ENCODE measurements at regions not wholly inside any gene's neighbourhood (a gene's known extent, or its start where the extent isn't known, plus 50 kb on each side); places are given as distances from the start of the nearest gene placed in this dataset.

- no peaks in the 10 kb centered on the region for H3K4me1 ChIP-seq (ENCODE audit: control insufficient read depth in 4 of 4, insufficient read depth in 4 of 4, low read length in 3 of 4)
- H3K27ac ChIP-seq (ENCODE audit: low read depth in 1 of 2, low read length in 2 of 2), result no peak overlapping the region
- DNase-seq (ENCODE audit: low spot score), result no peak
- TF ChIP-seq ZBTB33 (IDR thresholded peaks at IDR 0.05), result no peak
- no peak for TF ChIP-seq GABPA (IDR thresholded peaks at IDR 0.05 in 1 of 2, conservative IDR thresholded peaks at IDR 0.05 in 1 of 2)
- TF ChIP-seq CTCF (IDR thresholded peaks at IDR 0.05; ENCODE audit: low read depth, low read length, missing input control), result no peak
- TF ChIP-seq FOXA2 (IDR thresholded peaks at IDR 0.05), result no peak
- no peak for TF ChIP-seq MAX (IDR thresholded peaks at IDR 0.05)
- no peak for TF ChIP-seq RXRA (IDR thresholded peaks at IDR 0.05)
- TF ChIP-seq YY1 (IDR thresholded peaks at IDR 0.05), result no peak
- no peak for TF ChIP-seq RAD21 (IDR thresholded peaks at IDR 0.05)
- TF ChIP-seq EGR1 (IDR thresholded peaks at IDR 0.05; ENCODE audit: low read depth in 2 of 2), result no peak
- no peak for TF ChIP-seq ATF3 (IDR thresholded peaks at IDR 0.05)
- TF ChIP-seq HNF4A (conservative IDR thresholded peaks at IDR 0.05), result no peak
- TF ChIP-seq NR2F2 (IDR thresholded peaks at IDR 0.05), result no peak
- TF ChIP-seq HNF4G (IDR thresholded peaks at IDR 0.05), result no peak
- no peak for TF ChIP-seq REST (IDR thresholded peaks at IDR 0.05)
- TF ChIP-seq SP1 (IDR thresholded peaks at IDR 0.05), result no peak
- no peak for TF ChIP-seq FOXA1 (IDR thresholded peaks at IDR 0.05)
- no peaks in the 10 kb centered on the region for H3K36me3 ChIP-seq (ENCODE audit: control insufficient read depth in 4 of 4, insufficient read depth in 3 of 4, low read depth in 1 of 4, low read length in 3 of 4)
- H3K4me3 ChIP-seq (ENCODE audit: low read depth in 1 of 3, low read length in 3 of 3), result no peak overlapping the region
- no peak overlapping the region for H3K9ac ChIP-seq (ENCODE audit: low read depth in 1 of 2, low read length in 2 of 2)
- H3K9me3 ChIP-seq (ENCODE audit: control insufficient read depth in 4 of 4, low read length in 3 of 4), result no peaks in the 10 kb centered on the region
- WGBS, result 68% methylated on average over 2 of the region's 2 CpGs
- H3K27me3 ChIP-seq (ENCODE audit: control insufficient read depth in 4 of 4, insufficient read depth in 4 of 4, low read length in 3 of 4), result no peaks in the 10 kb centered on the region
These were observed 140.4 kb upstream of the PIK3C3 start for GRCh38 chr18:41814651-41815050.

- Histone ChIP-seq H3K9ac (ENCODE audit: low read depth in 1 of 2, low read length in 2 of 2) (no peak overlapping the region), H3K9me3 (ENCODE audit: control insufficient read depth in 4 of 4, low read length in 3 of 4) (no peaks in the 10 kb centered on the region), H3K4me1 (ENCODE audit: control insufficient read depth in 4 of 4, insufficient read depth in 4 of 4, low read length in 3 of 4) (no peaks in the 10 kb centered on the region), H3K4me3 (ENCODE audit: low read depth in 1 of 3, low read length in 3 of 3) (no peak overlapping the region), H3K36me3 (ENCODE audit: control insufficient read depth in 4 of 4, insufficient read depth in 3 of 4, low read depth in 1 of 4, low read length in 3 of 4) (no peaks in the 10 kb centered on the region), H3K27me3 (ENCODE audit: control insufficient read depth in 4 of 4, insufficient read depth in 4 of 4, low read length in 3 of 4) (no peaks in the 10 kb centered on the region), H3K27ac (ENCODE audit: low read depth in 1 of 2, low read length in 2 of 2) (no peak overlapping the region)
- TF ChIP-seq SP1 (IDR thresholded peaks at IDR 0.05), result no peak
- TF ChIP-seq FOXA1 (IDR thresholded peaks at IDR 0.05), result no peak
- no peak for TF ChIP-seq REST (IDR thresholded peaks at IDR 0.05)
- TF ChIP-seq JUND (IDR thresholded peaks at IDR 0.05), result no peak
- no peak for TF ChIP-seq HNF4G (IDR thresholded peaks at IDR 0.05)
- TF ChIP-seq EGR1 (IDR thresholded peaks at IDR 0.05; ENCODE audit: low read depth in 2 of 2), result no peak
- TF ChIP-seq TAF1 (conservative IDR thresholded peaks at IDR 0.05), result no peak
- no peak for TF ChIP-seq RAD21 (IDR thresholded peaks at IDR 0.05)
- no peak for TF ChIP-seq ATF3 (IDR thresholded peaks at IDR 0.05)
- 47% methylated on average over 2 of the region's 2 CpGs for WGBS
- DNase-seq (ENCODE audit: low spot score), result no peak
These were observed 145.4 kb upstream of the PIK3C3 start for GRCh38 chr18:41809652-41810051.

Measured in liver (tissue), 8 donors.